ENCODE measurements at regions not wholly inside any gene's neighbourhood (a gene's known extent, or its start where the extent isn't known, plus 50 kb on each side); places are given as distances from the start of the nearest gene placed in this dataset.

- no peak for DNase-seq
These were observed 682.4 kb upstream of the ADAMTS5 start for GRCh38 chr21:27649323-27649722.

- no peak for DNase-seq
These were observed 681.7 kb upstream of the ADAMTS5 start for GRCh38 chr21:27648560-27648959.

- DNase-seq, result no peak
These were observed 681.0 kb upstream of the ADAMTS5 start for GRCh38 chr21:27647921-27648320.

GRCh38 chr21:27647401-27647800 is 680.5 kb upstream of the ADAMTS5 start:
- no peak for DNase-seq

- no peak for DNase-seq
These were observed 679.8 kb upstream of the ADAMTS5 start for GRCh38 chr21:27646691-27647090.

- no peak for DNase-seq
These were observed 679.2 kb upstream of the ADAMTS5 start for GRCh38 chr21:27646056-27646455.

GRCh38 chr21:27645285-27645684 is 678.4 kb upstream of the ADAMTS5 start:
- no peak for DNase-seq

- no peak for DNase-seq
These were observed 676.4 kb upstream of the ADAMTS5 start for GRCh38 chr21:27643326-27643725.

- no peak for DNase-seq
These were observed 672.4 kb upstream of the ADAMTS5 start for GRCh38 chr21:27639286-27639685.

GRCh38 chr21:27636656-27637055 is 669.8 kb upstream of the ADAMTS5 start:
- DNase-seq, result no peak

- DNase-seq, result no peak
These were observed 666.7 kb upstream of the ADAMTS5 start for GRCh38 chr21:27633631-27634030.

- DNase-seq, result no peak
These were observed 664.6 kb upstream of the ADAMTS5 start for GRCh38 chr21:27631471-27631870.

GRCh38 chr21:27622631-27623030 is 655.7 kb upstream of the ADAMTS5 start:
- no peak for DNase-seq

GRCh38 chr21:27614231-27614630 is 647.3 kb upstream of the ADAMTS5 start:
- no peak for DNase-seq

GRCh38 chr21:27606422-27606821 is 639.5 kb upstream of the ADAMTS5 start:
- no peak for DNase-seq

GRCh38 chr21:27596196-27596595 is 629.3 kb upstream of the ADAMTS5 start:
- no peak for DNase-seq

- no peak for DNase-seq
These were observed 628.8 kb upstream of the ADAMTS5 start for GRCh38 chr21:27595716-27596115.

- no peak for DNase-seq
These were observed 623.4 kb upstream of the ADAMTS5 start for GRCh38 chr21:27590271-27590670.

GRCh38 chr21:27589781-27590180 is 622.9 kb upstream of the ADAMTS5 start:
- no peak for DNase-seq

- DNase-seq, result no peak
These were observed 620.1 kb upstream of the ADAMTS5 start for GRCh38 chr21:27586986-27587385.

- DNase-seq, result no peak
These were observed 619.4 kb upstream of the ADAMTS5 start for GRCh38 chr21:27586326-27586725.

GRCh38 chr21:27584256-27584655 is 617.4 kb upstream of the ADAMTS5 start:
- no peak for DNase-seq

GRCh38 chr21:27582948-27583430 is 616.1 kb upstream of the ADAMTS5 start:
- DNase-seq, result no peak

GRCh38 chr21:27582246-27582947 is 615.5 kb upstream of the ADAMTS5 start:
- no peak for DNase-seq

- DNase-seq, result no peak
These were observed 614.3 kb upstream of the ADAMTS5 start for GRCh38 chr21:27581168-27581567.

Measured in stimulated activated CD4-positive, alpha-beta T cell treated with anti-CD3 and anti-CD28 coated beads, Interleukin-1b, Interleukin-23, amount 100 ng/mL, for 48 hours (primary cell).